GM21786 (cell line): ENCODE measurements at regions not wholly inside any gene's neighbourhood (a gene's known extent, or its start where the extent isn't known, plus 50 kb on each side); places are given as distances from the start of the nearest gene placed in this dataset.
"Not testable (repeated sequence)": the region's sequence is repeated elsewhere in the genome, so short reads cannot be mapped to it uniquely, and the experiment has no call there.

Experiments
- ATAC-seq: cut with Tn5 transposase; IDR thresholded peaks from one replicate; pipeline ENCODE4 v1.9.1; 2021; ENCODE audit not compliant: unreplicated experiment

GRCh38 chr2:149768320-149768799 lies 180.8 kb upstream of the MMADHC start:
- no peak for ATAC-seq

GRCh38 chr2:149767516-149767974 lies 180.0 kb upstream of the MMADHC start:
- ATAC-seq = no peak

GRCh38 chr2:149766339-149766738 lies 178.8 kb upstream of the MMADHC start:
- ATAC-seq = no peak

GRCh38 chr2:149765636-149766035 lies 178.1 kb upstream of the MMADHC start:
- no peak for ATAC-seq

GRCh38 chr2:149765003-149765402 lies 177.4 kb upstream of the MMADHC start:
- no peak for ATAC-seq

GRCh38 chr2:149763358-149763757 lies 175.8 kb upstream of the MMADHC start:
- no peak for ATAC-seq

- no peak for ATAC-seq
These were observed 174.0 kb upstream of the MMADHC start for GRCh38 chr2:149761611-149762010.

GRCh38 chr2:149759382-149759781 lies 171.8 kb upstream of the MMADHC start:
- not testable (repeated sequence) for ATAC-seq

GRCh38 chr2:149754722-149755121 lies 167.1 kb upstream of the MMADHC start:
- not testable (repeated sequence) for ATAC-seq

GRCh38 chr2:149747456-149747855 lies 159.9 kb upstream of the MMADHC start:
- ATAC-seq = no peak

- ATAC-seq = no peak
These were observed 158.0 kb upstream of the MMADHC start for GRCh38 chr2:149745396-149746230.

- ATAC-seq = no peak
These were observed 157.3 kb upstream of the MMADHC start for GRCh38 chr2:149744865-149745264.

- no peak for ATAC-seq
These were observed 156.4 kb upstream of the MMADHC start for GRCh38 chr2:149743842-149744448.

GRCh38 chr2:149741646-149742045 lies 154.1 kb upstream of the MMADHC start:
- ATAC-seq = no peak

GRCh38 chr2:149740490-149740889 lies 152.9 kb upstream of the MMADHC start:
- ATAC-seq = no peak

- no peak for ATAC-seq
These were observed 152.3 kb upstream of the MMADHC start for GRCh38 chr2:149739883-149740265.

GRCh38 chr2:149739171-149739882 lies 151.8 kb upstream of the MMADHC start:
- no peak for ATAC-seq

GRCh38 chr2:149738767-149739166 lies 151.2 kb upstream of the MMADHC start:
- ATAC-seq = no peak

- ATAC-seq = no peak
These were observed 150.3 kb upstream of the MMADHC start for GRCh38 chr2:149737896-149738295.

GRCh38 chr2:149735237-149735958 lies 147.8 kb upstream of the MMADHC start:
- ATAC-seq = no peak
